Esophagus squamous epithelium (tissue), 5 donors: ENCODE measurements at regions not wholly inside any gene's neighbourhood (a gene's known extent, or its start where the extent isn't known, plus 50 kb on each side); places are given as distances from the start of the nearest gene placed in this dataset.

ENCODE experiments used
- DNase-seq: peaks from one replicate; lab custom pipeline; 2025; lab: John Stamatoyannopoulos, UW
- H3K27ac ChIP-seq, 4 donors: fragments of 200-600 bp; sonication (generic); one replicate each; pipeline ENCODE4 v1.5.1; 2016 to 2019; ENCODE audit warnings: mild to moderate bottlenecking in 1 of 4
- H3K27me3 ChIP-seq, 4 donors: fragments of 200-600 bp; sonication (generic); 1 replicate in 3 of 4; 2 replicates in 1 of 4; pipeline versions ENCODE4 v1.5.1 to v1.6.0; 2017 to 2021; ENCODE audit warnings: antibody characterized with exemption in 1 of 4
- H3K36me3 ChIP-seq, 3 donors: fragments of 200-600 bp; sonication (generic); one replicate each; pipeline ENCODE4 v1.5.1; 2016 to 2019
- H3K4me1 ChIP-seq, 3 donors: fragments of 200-600 bp; sonication (generic); one replicate each; pipeline ENCODE4 v1.5.1; 2017 to 2019
- H3K4me3 ChIP-seq, 4 donors: fragments of 200-600 bp; sonication (generic); 1 replicate in 3 of 4; 2 replicates in 1 of 4; pipeline ENCODE4 v1.5.1; 2016 to 2019; ENCODE audit warnings: mild to moderate bottlenecking in 2 of 4, moderate library complexity in 1 of 4
- H3K9me3 ChIP-seq, 3 donors: fragments of 200-600 bp; sonication (generic); one replicate each; pipeline ENCODE4 v1.5.1; 2016 to 2019
- CTCF ChIP-seq, 6 experiments: fragments of 450-650 bp in 4 of 6; fragments of 200-600 bp in 2 of 6; sonication (generic) in 2 of 6; IDR thresholded peaks; one replicate each; pipeline ENCODE4 v1.5.1; 2016 to 2019; ENCODE audit warnings: antibody characterized with exemption in 6 of 6, mild to moderate bottlenecking in 4 of 6, moderate library complexity in 4 of 6
- POLR2A ChIP-seq, 4 donors: fragments of 450-650 bp; IDR thresholded peaks; one replicate each; pipeline ENCODE4 v1.6.1; 2017; ENCODE audit warnings: antibody characterized with exemption in 4 of 4, mild to moderate bottlenecking in 4 of 4, moderate library complexity in 3 of 4
- WGBS, 2 donors: methylation state at CpG; one replicate each; pipeline ENCODE4 v1.1.5; 2018; 5-methylcytosine and 5-hydroxymethylcytosine counted together
- intact Hi-C: fragments of 100-400 bp; cut with DNase I; formaldehyde crosslinking; loops from one replicate; pipeline ENCODE4 v1.15.0; 2022
- donor health status: DM: yes; HTN: yes; CAD: no.

GRCh38 chr7:125512373-125512772 is 582.7 kb upstream of the POT1 start:
- 54% methylated on average over 1 of the region's 1 CpG for WGBS, 2 donors
- H3K9me3 ChIP-seq, result no peaks in the 10 kb centered on the region
- intact Hi-C loops, result no loop called here
- no peaks in the 10 kb centered on the region for H3K27me3 ChIP-seq
- no peak overlapping the region for H3K27ac ChIP-seq
- no peaks in the 10 kb centered on the region for H3K4me1 ChIP-seq
- no peak for DNase-seq
- no peaks in the 10 kb centered on the region for H3K36me3 ChIP-seq
- H3K4me3 ChIP-seq, result no peak overlapping the region
- TF ChIP-seq POLR2A (IDR thresholded peaks at IDR 0.05) (no peak), CTCF (IDR thresholded peaks at IDR 0.05) (no peak)

GRCh38 chr7:125511310-125511709 is 581.7 kb upstream of the POT1 start:
- Histone ChIP-seq H3K36me3 (no peaks in the 10 kb centered on the region), H3K4me3 (no peak overlapping the region), H3K9me3 (no peaks in the 10 kb centered on the region), H3K27ac (no peak overlapping the region), H3K4me1 (no peaks in the 10 kb centered on the region), H3K27me3 (no peaks in the 10 kb centered on the region)
- no peak for TF ChIP-seq CTCF (IDR thresholded peaks at IDR 0.05)
- no peak for TF ChIP-seq POLR2A (IDR thresholded peaks at IDR 0.05)
- DNase-seq, result no peak
- WGBS, 2 donors, result 83 to 87% methylated on average over 5 of the region's 5 CpGs
- intact Hi-C loops, result no loop called here

GRCh38 chr7:125506331-125506730 is 576.7 kb upstream of the POT1 start:
- TF ChIP-seq CTCF (IDR thresholded peaks at IDR 0.05) (no peak), POLR2A (IDR thresholded peaks at IDR 0.05) (no peak)
- Histone ChIP-seq H3K27me3 (no peaks in the 10 kb centered on the region), H3K9me3 (no peaks in the 10 kb centered on the region), H3K27ac (no peak overlapping the region), H3K36me3 (no peaks in the 10 kb centered on the region), H3K4me1 (no peaks in the 10 kb centered on the region), H3K4me3 (no peak overlapping the region)
- no peak for DNase-seq
- 38 to 44% methylated on average over 3 to 4 of the region's 4 CpGs for WGBS, 2 donors
- intact Hi-C loops, result no loop called here

GRCh38 chr7:125504848-125505247 is 575.2 kb upstream of the POT1 start:
- intact Hi-C loops, result no loop called here
- TF ChIP-seq CTCF (IDR thresholded peaks at IDR 0.05) (no peak), POLR2A (IDR thresholded peaks at IDR 0.05) (no peak)
- Histone ChIP-seq H3K27ac (no peak overlapping the region), H3K9me3 (no peaks in the 10 kb centered on the region), H3K36me3 (no peaks in the 10 kb centered on the region), H3K27me3 (no peaks in the 10 kb centered on the region), H3K4me1 (no peaks in the 10 kb centered on the region), H3K4me3 (no peak overlapping the region)
- 79 to 94% methylated on average over 2 of the region's 2 CpGs for WGBS, 2 donors
- no peak for DNase-seq

GRCh38 chr7:125495997-125496396 is 566.4 kb upstream of the POT1 start:
- Histone ChIP-seq H3K27ac (no peak overlapping the region), H3K9me3 (no peaks in the 10 kb centered on the region), H3K4me3 (no peak overlapping the region), H3K27me3 (no peaks in the 10 kb centered on the region), H3K36me3 (no peaks in the 10 kb centered on the region), H3K4me1 (no peaks in the 10 kb centered on the region)
- DNase-seq, result no peak
- no peak for TF ChIP-seq CTCF (IDR thresholded peaks at IDR 0.05)
- no peak for TF ChIP-seq POLR2A (IDR thresholded peaks at IDR 0.05)
- intact Hi-C loops, result no loop called here
- 61 to 73% methylated on average over 1 of the region's 1 CpG for WGBS, 2 donors
